ENCODE measurements at regions not wholly inside any gene's neighbourhood (a gene's known extent, or its start where the extent isn't known, plus 50 kb on each side); places are given as distances from the start of the nearest gene placed in this dataset.

DNA sequence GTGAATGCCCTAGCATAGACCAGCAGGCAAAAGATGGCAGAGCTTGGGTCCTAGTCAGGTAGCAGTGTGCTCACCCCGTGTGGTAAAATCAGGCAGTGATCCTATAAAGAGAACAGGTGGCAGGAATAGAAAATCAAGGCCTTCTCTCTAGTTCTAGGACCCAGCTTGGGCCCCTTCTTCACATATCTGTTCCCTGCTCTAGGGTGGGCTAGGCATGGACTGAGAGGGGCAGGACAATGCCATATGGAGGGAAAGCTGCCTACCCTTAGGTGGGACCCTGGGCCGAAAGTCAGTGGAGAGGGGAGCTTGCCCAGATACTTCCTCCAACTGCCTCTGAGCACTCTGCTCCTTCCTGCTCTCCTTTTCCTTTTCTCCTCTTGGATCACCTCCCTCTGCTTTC, 117.4 kb upstream of the NALF2 start:
- TF ChIP-seq, protein P1, sequence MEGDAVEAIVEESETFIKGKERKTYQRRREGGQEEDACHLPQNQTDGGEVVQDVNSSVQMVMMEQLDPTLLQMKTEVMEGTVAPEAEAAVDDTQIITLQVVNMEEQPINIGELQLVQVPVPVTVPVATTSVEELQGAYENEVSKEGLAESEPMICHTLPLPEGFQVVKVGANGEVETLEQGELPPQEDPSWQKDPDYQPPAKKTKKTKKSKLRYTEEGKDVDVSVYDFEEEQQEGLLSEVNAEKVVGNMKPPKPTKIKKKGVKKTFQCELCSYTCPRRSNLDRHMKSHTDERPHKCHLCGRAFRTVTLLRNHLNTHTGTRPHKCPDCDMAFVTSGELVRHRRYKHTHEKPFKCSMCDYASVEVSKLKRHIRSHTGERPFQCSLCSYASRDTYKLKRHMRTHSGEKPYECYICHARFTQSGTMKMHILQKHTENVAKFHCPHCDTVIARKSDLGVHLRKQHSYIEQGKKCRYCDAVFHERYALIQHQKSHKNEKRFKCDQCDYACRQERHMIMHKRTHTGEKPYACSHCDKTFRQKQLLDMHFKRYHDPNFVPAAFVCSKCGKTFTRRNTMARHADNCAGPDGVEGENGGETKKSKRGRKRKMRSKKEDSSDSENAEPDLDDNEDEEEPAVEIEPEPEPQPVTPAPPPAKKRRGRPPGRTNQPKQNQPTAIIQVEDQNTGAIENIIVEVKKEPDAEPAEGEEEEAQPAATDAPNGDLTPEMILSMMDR (IDR thresholded peaks at IDR 0.05; ENCODE audit: low read depth, low read length, poor library complexity, severe bottlenecking): no peak
- TF ChIP-seq EZH2phosphoT487 (IDR thresholded peaks at IDR 0.05; ENCODE audit: borderline replicate concordance, low read length): no peak

All from DOHH2 (cell line).